ENCODE measurements at regions not wholly inside any gene's neighbourhood (a gene's known extent, or its start where the extent isn't known, plus 50 kb on each side); places are given as distances from the start of the nearest gene placed in this dataset.

- DNase-seq (ENCODE audit: low read depth, low spot score), result no peak
- H3K4me1 ChIP-seq (ENCODE audit: control insufficient read depth, extremely low read depth, insufficient read depth, low read length), result no peaks in the 10 kb centered on the region
- no peak overlapping the region for H3K27ac ChIP-seq (ENCODE audit: insufficient read depth, low read depth, low read length)
- H3K79me2 ChIP-seq (ENCODE audit: control insufficient read depth, insufficient read depth, low read length), result no peaks in the 10 kb centered on the region
- TF ChIP-seq EZH2 (IDR thresholded peaks at IDR 0.05; ENCODE audit: borderline replicate concordance, low read depth, low read length, severe bottlenecking) (no peak), MYC (IDR thresholded peaks at IDR 0.05; ENCODE audit: low read depth, low read length) (no peak), MAX (IDR thresholded peaks at IDR 0.05; ENCODE audit: insufficient read depth, insufficient read length) (no peak), JUN (IDR thresholded peaks at IDR 0.05; ENCODE audit: borderline replicate concordance, insufficient read depth, insufficient read length, low read depth) (no peak), GATA2 (IDR thresholded peaks at IDR 0.05; ENCODE audit: insufficient read depth, insufficient read length, low read depth, low read length) (no peak), FOS (IDR thresholded peaks at IDR 0.05; ENCODE audit: borderline replicate concordance, insufficient read depth, low read length) (no peak), POLR2A (IDR thresholded peaks at IDR 0.05; ENCODE audit: low read depth, low read length) (no peak), POLR2AphosphoS5 (IDR thresholded peaks at IDR 0.05; ENCODE audit: insufficient read depth, low read depth, low read length) (no peak), CTCF (IDR thresholded peaks at IDR 0.05; ENCODE audit: extremely low read depth in 1 of 2, insufficient read depth in 1 of 2, low read depth in 1 of 2, low read length in 2 of 2) (no peak)
- BruUV-seq (replicated peaks), result no TSS peak
- no peak overlapping the region for H3K9ac ChIP-seq (replicated peaks; ENCODE audit: extremely low read depth, insufficient read depth, low read length)
- FAIRE-seq, result no peak
- dilution Hi-C loops (cut with MboI; ENCODE audit: extremely low pct_ligation_motif_present, low sequenced_read_pairs) (no loop called here), intact Hi-C loops (cut with micrococcal nuclease) (no loop called here)
- ChIA-PET CTCF (no interaction called here), POLR2A (no interaction called here)
- H3K9me3 ChIP-seq (replicated peaks; ENCODE audit: control insufficient read depth, insufficient read depth, low read length), result no peaks in the 10 kb centered on the region
- H3K36me3 ChIP-seq (ENCODE audit: control insufficient read depth in 2 of 2, extremely low read depth in 1 of 2, insufficient read depth in 2 of 2, low read length in 2 of 2), result no peaks in the 10 kb centered on the region
- H3K27me3 ChIP-seq (ENCODE audit: control insufficient read depth in 2 of 2, insufficient read depth in 2 of 2, low read length in 2 of 2), result no peaks in the 10 kb centered on the region
- H2AFZ ChIP-seq (ENCODE audit: low read depth, low read length), result no peak overlapping the region
- H4K20me1 ChIP-seq (replicated peaks; ENCODE audit: control insufficient read depth, extremely low read depth, insufficient read depth, low read length), result no peaks in the 10 kb centered on the region
- no peak overlapping the region for H3K4me2 ChIP-seq (ENCODE audit: insufficient read depth, low read length)
- H3K9me1 ChIP-seq (replicated peaks; ENCODE audit: control insufficient read depth, extremely low read depth, insufficient read depth, low read length), result no peaks in the 10 kb centered on the region
- H3K4me3 ChIP-seq (replicated peaks in 1 of 3; ENCODE audit: insufficient read depth in 1 of 3, low read depth in 1 of 3, low read length in 3 of 3), result no peak overlapping the region
These were observed 120.6 kb upstream of the HDAC4 start for GRCh38 chr2:239521518-239521815.
